ENCODE measurements at regions not wholly inside any gene's neighbourhood (a gene's known extent, or its start where the extent isn't known, plus 50 kb on each side); places are given as distances from the start of the nearest gene placed in this dataset.

DNA sequence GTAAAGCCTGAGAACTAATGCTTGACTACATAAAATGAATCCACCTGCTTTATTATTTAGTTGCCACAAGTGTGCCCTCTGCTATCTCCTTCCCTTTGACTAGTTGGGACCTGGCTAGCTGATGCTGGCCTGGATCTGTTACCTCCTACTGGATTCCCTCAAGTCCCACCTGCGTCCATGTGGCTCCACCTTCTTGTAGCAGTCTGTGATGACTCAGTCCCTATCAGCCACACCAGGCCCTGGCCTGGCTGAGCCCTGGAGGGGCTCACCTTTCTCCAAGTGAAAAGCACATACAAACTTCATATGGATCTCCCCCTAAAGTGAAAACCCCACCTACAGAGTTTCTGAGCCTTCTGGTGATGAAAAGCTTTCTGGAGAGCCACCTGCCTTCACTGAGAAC is 611.4 kb downstream of the SEMA5A start:
- TF ChIP-seq, protein P1, sequence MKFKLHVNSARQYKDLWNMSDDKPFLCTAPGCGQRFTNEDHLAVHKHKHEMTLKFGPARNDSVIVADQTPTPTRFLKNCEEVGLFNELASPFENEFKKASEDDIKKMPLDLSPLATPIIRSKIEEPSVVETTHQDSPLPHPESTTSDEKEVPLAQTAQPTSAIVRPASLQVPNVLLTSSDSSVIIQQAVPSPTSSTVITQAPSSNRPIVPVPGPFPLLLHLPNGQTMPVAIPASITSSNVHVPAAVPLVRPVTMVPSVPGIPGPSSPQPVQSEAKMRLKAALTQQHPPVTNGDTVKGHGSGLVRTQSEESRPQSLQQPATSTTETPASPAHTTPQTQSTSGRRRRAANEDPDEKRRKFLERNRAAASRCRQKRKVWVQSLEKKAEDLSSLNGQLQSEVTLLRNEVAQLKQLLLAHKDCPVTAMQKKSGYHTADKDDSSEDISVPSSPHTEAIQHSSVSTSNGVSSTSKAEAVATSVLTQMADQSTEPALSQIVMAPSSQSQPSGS (IDR thresholded peaks at IDR 0.05; ENCODE audit: low read length), result no peak
- no peak for TF ChIP-seq TBP (IDR thresholded peaks at IDR 0.05; ENCODE audit: low read depth, low read length)
- no peak for TF ChIP-seq GABPA (IDR thresholded peaks at IDR 0.05; ENCODE audit: borderline replicate concordance, insufficient read depth, low read length)
- no peak for TF ChIP-seq JUN (IDR thresholded peaks at IDR 0.05; ENCODE audit: low read depth, low read length)

All from H1 (cell line).